Right hindlimb (tissue), 1 donor: ENCODE measurements at regions not wholly inside any gene's neighbourhood (a gene's known extent, or its start where the extent isn't known, plus 50 kb on each side); places are given as distances from the start of the nearest gene placed in this dataset.
"Not testable (repeated sequence)": the region's sequence is repeated elsewhere in the genome, so short reads cannot be mapped to it uniquely, and the experiment has no call there.

ENCODE experiments used
- DNase-seq: peaks from one replicate; pipeline ENCODE4 v3.0.0-alpha.2; 2018

DNA sequence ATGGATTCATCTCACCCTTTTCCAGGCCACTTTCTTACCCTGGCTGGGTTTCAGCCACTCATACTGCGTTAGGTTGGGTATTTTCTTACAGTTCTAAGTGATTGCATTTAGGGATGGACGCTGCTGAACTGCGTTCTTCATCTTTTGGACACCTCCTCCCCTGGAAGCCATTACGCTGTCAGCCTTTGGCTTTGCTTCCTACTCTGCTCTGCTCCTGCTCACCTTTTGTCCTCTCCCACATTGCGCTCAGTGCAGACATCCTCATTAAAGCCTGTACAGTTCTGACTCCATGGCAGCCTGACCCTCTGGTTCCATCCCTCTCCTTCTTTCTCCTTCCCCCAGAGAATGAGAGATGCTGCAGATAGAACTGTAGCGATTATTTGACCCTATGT lies 108.9 kb downstream of the SRGAP2 start:
- not testable (repeated sequence) for DNase-seq

DNA sequence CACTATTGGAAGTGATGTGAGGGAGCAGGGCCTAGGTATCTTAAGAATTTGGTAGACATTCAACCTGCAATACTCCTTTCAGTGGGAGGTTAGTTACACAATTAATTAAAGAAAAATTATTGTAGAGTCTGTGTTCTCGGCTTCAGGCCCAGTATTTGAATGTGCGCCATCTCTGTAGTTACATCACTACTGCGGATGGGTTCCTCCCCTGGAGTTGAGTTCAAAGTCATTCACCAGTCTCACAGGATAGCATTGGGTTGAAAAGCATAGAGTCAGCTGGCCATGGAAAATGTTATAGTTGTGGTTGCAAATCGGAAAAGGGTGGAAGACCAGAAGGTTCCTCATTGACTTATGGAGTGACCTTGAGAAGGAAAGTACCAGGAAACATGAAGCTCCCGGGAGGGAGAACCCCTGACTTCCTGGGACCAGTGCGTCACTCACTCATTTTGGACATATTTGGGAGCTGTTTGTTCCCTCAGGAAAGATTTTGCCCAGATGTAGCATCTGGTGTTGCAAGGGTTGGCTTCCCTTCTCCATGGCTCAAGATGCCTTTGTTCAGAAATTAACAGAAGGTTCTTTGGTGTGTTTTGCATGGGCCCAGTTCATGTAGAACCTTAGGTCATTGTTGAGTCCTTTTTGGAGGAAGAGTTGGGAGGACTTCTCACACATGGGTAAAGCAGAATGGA lies 111.8 kb downstream of the SRGAP2 start:
- not testable (repeated sequence) for DNase-seq

DNA sequence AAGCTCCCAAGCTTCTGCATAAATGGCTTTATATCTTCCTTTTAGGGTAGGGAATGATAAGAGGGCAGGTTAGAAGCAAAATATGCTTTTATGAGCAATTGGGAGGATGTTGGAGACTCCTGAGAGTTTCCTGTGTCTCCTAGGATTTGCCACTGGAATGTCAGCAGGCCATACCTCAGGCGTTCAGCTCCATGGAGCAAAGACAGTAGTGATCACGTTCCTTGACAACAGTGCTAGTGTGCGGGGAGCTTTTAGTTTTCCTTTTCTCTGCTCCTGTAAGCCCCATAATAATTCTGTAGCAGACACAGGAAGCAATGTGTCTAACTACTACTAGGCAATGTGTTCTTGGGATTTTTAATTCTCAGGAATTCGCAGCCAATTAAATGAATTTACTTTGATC lies 113.6 kb downstream of the SRGAP2 start:
- not testable (repeated sequence) for DNase-seq

DNA sequence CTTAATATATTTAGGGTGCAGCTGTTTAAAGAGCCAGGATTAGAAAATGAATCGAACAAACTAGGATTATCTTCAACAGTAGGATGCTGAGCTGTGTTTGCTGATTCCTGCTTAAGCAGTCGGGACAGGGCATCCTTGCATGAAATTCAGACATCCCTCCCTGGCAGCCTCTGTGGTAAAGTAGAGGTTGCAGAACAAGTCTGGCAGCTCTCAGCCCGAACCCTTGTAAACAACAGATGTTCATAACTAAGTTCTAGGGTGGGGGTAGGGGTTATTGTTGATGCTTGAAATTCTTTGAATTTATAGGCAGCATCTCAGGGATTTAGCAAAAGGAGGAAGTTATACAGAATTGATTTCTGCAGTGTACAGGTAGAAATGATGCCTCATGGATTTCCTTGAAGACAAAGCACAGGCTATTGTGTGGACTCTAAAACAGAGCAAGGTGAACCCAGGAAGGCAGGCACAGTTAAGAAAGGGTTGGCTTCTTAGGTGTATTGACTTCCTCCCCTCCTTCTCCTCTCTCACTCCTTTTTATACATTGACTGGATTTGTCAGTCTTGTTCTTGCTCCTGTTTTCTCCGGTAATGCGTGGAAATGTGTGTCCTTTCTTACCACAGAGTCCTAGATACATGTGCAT lies 114.7 kb downstream of the SRGAP2 start:
- not testable (repeated sequence) for DNase-seq

DNA sequence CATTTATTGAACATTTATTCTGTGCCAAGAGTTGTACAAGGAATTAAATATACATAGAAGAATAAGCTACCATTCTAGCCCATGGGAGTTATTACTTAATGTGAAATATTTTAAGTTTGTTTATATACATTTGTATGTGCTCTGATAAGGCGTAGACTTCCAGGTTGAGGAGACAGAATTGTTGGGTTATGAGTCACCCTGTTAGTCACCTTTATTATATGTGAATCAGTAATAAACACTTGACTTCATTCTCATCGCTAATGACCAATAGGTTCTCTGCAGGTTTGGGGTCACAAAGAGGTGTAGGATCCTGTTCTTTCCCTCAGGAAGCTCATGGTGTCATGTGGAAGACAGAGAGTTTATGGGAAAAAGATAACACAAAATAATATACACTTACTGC lies 116.9 kb downstream of the SRGAP2 start:
- not testable (repeated sequence) for DNase-seq

DNA sequence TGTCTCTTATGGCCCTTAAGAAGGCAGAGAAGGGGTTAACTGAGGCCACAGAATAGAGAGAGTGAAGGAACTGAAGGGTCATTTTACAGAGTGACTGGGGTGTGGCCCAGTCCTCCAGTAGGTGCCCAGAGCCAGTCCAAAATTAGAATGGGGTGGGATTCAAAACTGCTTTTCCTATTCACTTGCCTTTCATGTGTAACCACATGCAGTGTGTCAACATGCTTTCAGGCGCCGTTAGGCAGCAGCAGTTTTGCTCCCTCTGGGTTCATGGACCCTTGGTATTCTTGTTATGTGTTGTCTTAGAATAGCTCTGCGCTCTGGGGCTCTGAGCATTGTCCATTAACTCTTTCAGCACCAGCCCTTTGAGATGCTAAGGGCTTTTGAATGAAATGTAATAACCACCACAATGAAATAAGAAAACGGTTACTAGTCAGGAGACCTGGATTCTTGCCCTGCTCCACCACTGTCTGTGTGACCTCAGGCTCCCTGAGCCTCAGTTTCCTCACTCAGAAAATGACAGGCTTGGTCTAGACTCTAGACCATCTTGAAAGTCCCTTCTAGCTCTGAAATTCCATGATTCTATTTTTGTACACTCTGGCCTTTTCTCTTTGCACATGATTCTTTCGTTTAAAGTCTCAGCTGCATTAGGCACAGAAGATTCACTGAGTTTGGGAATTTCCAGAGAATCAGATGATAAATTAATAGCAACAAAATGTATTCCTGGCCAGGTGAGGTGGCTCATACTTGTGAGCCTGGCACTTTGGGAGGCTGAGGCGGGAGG lies 123.0 kb downstream of the SRGAP2 start:
- not testable (repeated sequence) for DNase-seq

DNA sequence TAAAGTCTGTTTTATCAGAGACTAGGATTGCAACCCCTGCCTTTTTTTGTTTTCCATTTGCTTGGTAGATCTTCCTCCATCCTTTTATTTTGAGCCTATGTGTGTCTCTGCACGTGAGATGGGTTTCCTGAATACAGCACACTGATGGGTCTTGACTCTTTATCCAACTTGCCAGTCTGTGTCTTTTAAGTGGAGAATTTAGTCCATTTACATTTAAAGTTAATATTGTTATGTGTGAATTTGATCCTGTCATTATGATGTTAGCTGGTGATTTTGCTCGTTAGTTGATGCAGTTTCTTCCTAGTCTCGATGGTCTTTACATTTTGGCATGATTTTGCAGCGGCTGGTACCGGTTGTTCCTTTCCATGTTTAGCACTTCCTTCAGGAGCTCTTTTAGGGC lies 128.3 kb downstream of the SRGAP2 start:
- DNase-seq: not testable (repeated sequence)

DNA sequence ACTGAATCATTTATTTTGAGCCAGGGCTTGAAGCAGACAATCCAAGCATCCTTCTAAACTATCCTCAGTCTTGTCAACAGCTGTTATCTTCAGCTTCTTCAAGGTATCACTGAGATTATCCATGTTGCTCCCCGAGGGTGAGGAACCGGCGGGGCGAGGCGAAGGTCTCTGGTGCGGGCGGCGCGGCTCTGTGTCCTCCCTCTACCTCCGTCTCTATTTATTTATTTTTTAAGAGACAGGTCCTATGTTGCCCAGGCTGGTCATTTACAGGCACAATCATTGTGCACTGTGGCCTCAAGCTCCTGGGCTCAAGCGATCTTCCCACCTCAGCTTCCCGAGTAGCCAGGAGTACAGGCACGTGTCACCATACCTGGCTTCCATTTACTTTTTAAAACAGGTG lies 130.0 kb downstream of the SRGAP2 start:
- not testable (repeated sequence) for DNase-seq

DNA sequence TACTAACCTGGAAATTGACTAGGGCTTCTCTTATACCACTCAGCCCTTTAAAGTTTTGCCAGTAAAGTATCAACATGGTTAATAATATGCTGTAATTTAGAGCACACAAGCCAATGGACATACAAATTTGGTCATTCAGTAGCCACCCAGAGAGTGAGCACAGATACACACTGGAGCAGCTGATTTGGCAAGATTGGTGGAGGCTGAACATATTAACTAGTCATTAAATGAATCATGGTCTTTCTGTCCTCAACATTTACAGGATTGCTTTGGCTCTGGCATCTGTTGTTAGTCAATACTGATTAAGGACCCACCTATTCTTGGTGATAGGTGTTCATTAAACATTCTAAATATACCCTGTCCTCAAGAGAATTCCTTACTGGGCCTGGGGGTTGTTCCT lies 130.6 kb downstream of the SRGAP2 start:
- not testable (repeated sequence) for DNase-seq

DNA sequence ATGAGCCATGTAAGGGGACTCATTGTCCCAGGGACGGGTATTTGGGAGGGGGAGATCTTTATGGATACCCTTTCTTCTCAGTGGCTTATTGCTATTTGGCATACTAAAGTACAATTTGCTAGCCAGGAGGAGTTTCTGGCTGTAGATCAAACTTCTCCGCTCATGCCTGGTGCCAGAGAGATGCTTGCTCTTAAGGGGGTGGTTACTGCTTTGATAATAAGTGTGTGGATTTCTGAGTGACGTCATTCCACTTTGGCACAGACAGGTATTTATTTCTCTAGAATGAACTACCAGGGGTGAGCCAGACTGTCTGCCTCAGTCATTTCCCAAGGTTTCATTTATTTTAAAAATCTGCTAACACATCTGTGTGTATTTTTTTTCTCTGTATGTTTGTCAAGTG lies 131.1 kb downstream of the SRGAP2 start:
- not testable (repeated sequence) for DNase-seq

DNA sequence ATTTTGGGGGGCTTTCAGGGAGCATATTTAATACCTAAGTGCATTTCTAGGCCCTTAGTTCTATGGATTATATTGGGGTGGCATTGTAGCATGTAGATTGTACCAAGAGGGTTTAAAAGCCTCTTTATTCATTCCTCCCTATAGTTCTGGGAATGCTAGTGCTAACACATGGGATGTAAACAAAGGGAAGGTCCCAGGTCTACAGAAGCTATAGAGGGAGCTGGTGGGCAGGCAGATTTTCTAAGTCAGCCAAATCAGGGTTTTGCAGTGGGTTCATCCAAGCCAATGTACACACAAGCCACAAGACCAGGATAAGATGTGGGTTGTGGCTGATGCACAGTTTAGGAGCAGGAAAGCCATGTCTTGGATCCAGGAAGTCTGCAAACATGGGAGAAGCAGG lies 131.8 kb downstream of the SRGAP2 start:
- not testable (repeated sequence) for DNase-seq

DNA sequence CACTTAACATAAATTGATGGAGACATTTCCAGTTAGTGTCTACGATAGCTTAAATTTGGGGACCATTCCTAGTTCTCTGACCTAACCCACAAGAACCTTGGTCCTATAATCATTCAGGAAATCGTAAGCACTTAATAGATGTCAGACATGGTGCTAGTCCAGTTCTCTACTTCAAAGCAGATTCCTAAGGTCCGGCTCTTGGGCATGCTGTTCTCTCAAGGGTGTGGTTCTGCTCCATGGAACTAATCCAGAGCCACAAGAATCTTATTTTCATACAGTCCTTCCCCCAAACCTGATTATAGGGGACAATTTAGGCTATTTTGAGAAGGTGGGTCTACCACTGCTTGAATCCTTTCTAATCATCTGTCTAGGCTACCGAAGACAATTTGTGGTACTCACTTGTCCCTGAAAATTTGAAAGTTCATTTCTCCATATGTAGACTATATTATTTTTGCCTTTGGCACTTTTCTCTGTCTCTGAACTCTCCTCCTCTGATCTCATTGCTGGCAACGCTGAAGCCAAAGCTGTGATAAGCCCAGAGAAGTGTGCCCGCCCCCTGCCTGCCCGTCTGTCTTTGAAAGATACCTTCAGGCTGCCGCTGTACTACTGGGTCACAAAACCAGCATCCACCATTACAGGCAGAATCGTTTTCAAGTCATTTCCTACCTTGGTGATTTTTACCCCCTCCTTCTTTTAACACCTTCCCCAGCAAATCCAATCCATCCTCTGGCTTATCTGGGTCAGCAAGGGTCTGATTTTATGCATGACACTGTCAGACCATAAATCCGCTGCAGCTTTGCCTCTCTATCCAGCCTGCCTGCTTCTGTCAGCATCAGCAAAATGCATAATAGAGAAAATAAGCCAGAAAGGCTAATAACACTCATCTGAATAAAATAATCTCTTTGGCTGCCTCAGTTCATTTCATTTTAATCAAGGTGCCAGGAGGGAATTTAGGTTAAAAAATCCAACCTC lies 132.8 kb downstream of the SRGAP2 start:
- not testable (repeated sequence) for DNase-seq

DNA sequence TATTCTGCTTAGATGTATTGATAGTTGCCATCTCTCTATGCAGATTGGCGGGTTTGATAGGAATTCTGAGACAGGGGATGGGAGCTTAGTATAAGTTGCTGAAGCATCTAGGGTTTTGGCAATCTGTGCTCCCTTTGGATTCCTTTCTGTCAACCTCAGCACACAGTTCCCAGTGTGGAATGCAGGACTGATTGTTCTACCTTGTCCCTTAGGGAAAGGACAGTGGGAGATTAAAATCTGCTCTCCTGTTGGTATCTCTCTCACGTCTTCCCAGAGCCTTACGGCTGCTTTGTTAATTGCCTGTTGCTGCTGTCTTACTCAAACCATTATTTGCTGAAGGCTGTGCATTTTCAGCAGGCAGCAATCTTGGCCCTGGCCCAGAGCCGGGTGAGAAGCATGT lies 133.3 kb upstream of the IKBKE start:
- not testable (repeated sequence) for DNase-seq

DNA sequence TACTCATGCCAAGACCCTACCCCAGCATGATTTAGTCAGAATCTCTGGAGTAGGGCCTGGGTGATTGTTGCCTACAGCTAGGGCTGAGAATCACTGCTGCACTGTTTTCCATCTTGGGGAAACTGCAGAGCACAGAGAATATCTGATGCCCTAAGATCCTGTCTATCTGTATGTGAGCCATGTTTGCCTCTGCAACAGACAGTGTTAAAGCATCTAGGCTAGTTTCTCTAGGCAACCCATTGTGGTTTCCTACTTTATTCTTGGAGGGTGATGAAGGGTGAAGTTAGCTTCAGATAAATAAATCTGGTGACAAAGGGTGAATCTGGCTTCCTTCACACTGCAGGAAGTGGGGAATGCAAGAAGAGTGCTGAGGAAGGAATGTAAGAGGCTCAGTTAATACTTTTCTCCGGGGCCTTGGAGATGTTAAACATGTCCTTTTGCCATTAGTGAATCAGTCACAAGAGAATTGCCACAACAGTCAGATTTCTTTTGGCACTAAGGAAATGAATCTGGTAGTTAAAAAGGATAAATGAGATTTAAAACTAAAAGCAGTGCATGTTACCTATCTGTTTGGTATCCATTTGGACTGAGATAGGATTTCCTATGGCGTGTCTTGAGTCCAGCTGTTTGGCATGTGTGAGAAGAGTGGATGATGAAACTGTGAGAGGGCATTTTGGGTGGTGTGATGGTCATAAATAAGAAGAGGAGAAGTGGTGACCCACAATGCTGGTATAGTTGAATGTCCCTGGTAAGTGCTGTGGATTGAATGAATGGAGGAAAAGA lies 119.6 kb upstream of the IKBKE start:
- not testable (repeated sequence) for DNase-seq

DNA sequence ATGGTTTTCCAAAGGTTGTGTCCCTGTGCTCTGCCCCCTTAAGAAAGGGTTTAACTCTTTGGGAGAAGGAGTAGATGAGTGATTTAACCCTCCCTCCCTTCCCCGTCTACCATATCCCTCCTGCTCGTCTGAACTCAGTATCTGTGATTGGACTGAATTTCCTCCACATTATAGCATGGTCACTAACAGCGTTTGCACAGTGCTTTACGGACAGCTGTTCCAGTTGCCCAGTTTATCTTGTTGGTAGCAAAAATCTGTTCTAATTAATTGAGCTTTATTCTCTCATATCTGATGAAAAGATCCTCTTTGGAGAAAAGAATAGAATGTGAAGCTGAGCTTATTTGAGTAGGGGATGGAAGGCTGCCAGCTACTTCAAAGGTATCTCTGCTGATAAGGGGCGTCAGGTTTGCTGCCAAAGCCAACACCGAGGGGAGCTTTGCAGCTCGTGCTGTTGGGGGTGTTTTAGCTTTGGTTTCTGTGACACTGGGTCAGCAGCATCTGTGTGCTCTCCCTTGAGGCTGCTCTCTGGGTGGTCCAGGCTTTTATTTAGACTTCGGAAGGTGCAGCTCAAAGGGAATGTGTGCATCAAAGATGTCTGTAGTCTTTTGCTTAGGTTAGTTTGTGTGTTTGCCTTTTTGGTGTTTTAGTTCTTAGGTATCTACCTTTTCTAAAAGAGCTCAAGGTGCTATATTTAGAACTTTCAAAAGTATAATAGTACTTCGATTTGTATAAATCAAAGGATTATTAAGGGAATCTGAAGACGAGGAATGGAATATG lies 118.8 kb upstream of the IKBKE start:
- DNase-seq: not testable (repeated sequence)

DNA sequence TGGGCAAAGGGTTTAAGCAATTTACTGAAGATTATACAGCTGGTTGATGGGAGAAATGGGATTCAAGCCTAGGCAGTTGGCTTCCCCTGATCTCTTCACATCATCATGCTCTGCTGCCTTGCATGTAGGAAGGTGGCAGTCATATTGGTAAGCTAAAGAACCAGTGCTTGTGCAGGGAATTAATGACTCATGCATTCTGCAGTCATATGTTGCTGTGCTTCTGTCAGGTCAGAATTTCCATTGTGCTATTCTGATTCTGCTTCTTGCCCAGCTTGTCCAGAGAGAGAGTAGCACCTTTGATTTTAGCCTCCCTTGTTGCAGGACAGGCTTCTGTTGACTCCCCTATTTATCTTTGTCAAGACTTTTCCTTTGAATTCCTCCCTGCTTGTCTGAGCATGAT lies 114.0 kb upstream of the IKBKE start:
- DNase-seq: not testable (repeated sequence)

DNA sequence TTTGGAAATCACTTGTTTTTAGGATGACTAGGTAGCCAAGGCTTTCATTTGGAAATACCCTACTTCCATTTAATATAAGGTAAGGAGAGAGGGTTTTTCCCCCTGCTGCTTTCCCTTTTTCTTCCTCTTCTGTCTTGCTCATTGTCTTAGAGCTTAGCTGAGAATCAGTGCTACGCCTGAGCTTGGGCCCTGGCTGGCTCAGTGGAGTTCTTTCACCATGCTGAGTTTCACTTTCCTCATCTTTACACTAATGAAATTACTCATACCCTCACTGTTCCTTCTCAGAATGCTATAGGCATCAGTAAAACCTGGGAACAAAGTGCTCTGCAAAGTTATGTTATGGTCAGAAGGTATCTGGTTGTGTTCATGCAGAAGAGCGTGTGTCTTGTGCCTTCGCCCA lies 112.3 kb upstream of the IKBKE start:
- DNase-seq: not testable (repeated sequence)

DNA sequence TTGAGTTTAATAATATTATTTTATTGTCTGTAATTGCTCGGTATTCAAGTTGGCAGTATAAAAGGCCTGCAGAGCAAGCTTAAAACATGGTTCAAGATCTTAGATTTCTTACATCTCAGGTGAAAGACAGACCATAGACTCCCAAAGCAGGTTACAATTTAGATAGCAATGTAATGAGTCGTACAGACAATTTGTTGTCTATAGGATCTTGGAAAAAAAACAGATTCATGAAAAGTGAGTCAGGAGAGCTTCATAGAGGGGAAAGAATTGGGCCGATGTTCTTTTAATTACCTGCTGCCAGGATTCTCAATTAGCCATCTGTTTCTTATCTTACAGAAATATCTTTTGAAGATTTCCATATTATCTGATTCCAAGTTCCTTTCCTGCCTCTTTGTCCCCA lies 111.5 kb upstream of the IKBKE start:
- not testable (repeated sequence) for DNase-seq

DNA sequence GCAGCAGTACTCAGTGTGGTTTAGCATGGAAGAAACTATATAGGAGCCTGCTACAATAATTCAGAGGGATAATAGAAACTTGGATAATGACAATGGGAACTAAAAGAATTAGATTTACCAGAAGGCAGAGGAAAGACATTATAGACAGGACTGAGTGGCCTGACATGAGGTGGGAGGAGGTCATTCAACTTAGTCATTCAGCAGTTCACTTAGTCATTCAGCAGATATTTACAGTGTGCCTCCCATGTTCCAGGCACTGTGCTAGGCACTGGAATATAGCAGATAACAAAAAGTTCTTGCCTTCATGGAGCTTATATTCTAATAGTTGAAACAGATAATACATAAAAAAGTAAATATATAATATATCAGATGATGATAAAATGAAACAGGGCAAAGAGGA lies 110.9 kb upstream of the IKBKE start:
- DNase-seq: not testable (repeated sequence)

DNA sequence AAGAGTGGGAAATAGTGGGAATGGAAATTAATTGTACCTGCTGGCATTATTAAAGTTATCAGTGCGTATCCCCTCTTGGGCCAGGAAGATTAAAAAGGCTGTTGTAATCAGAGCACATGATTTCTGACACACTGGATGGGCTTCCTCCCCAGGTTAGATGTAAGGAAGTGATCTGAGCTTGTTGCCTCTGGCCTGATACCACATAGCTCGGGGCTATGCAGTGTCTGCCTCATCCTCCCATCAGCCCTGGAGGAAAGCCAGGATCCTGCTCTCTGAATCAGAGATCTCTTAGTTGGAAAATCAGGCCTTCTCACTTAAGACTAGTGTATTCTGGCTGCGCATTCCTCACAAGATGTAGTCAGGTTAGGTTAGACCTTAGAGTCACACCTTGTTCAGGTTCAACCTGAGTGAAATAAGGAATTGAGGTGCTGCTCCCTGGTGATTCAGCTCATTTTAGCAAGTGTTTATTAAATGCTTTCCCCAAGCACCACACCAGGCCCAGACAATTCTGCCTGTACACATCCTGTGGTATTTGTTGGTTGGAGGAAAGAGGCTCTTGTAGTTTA lies 108.2 kb upstream of the IKBKE start:
- DNase-seq: not testable (repeated sequence)

DNA sequence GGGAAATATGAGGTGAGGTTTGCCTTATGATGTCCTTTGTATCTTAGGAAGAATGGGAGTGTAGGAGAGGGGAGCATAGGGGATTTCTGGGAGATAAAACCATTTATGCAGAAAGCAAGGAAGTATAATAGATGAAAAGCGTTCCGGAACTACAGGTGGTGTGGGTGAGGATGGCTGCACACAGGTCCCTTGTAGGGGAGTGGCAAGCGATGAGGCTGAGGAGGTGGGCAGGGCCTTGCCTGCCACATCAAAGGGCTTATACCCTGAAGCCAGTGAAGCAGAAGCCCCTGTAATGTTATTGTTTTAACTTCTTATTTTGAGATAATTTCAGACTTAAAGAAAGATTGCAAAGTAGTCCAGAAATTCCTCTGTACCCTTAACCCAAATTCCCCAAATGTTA lies 107.3 kb upstream of the IKBKE start:
- DNase-seq: not testable (repeated sequence)
